Memory B cell (primary cell): ENCODE measurements at regions not wholly inside any gene's neighbourhood (a gene's known extent, or its start where the extent isn't known, plus 50 kb on each side); places are given as distances from the start of the nearest gene placed in this dataset.

Experiments used
- ATAC-seq: fragments of 150-1000 bp; cut with Tn5 transposase; 2 replicates; pipeline ENCODE4 v1.10.0; 2021; ENCODE audit warnings: low read depth, mild to moderate bottlenecking, moderate library complexity
- DNase-seq, 2 donors: peaks; one replicate each; pipeline ENCODE4 v3.0.0; 2022; ENCODE audit warnings: low spot score in 2 of 2
- H3K27ac Mint-ChIP-seq: one replicate; pipeline ENCODE4 v1.8.0; 2022; ENCODE audit warnings: mild to moderate bottlenecking, moderate library complexity, mixed read lengths
- H3K27me3 Mint-ChIP-seq: one replicate; pipeline ENCODE4 v1.8.0; 2022; ENCODE audit warnings: mixed read lengths
- H3K36me3 Mint-ChIP-seq: one replicate; pipeline ENCODE4 v1.8.0; 2022; ENCODE audit warnings: mild to moderate bottlenecking, mixed read lengths
- H3K4me1 Mint-ChIP-seq: one replicate; pipeline ENCODE4 v1.8.0; 2022; ENCODE audit warnings: mixed read lengths
- H3K4me3 Mint-ChIP-seq: one replicate; pipeline ENCODE4 v1.8.0; 2022; ENCODE audit warnings: mild to moderate bottlenecking, moderate library complexity, mixed read lengths
- H3K9me3 Mint-ChIP-seq: one replicate; pipeline ENCODE4 v1.8.0; 2022; ENCODE audit warnings: mixed read lengths

GRCh38 chr9:23539311-23539710 lies 286.7 kb downstream of the ELAVL2 start:
- DNase-seq: no peak
- no peak for ATAC-seq
- H3K27ac Mint-ChIP-seq: no peak overlapping the region
- H3K4me1 Mint-ChIP-seq: no peaks in the 10 kb centered on the region
- no peak overlapping the region for H3K4me3 Mint-ChIP-seq
- H3K36me3 Mint-ChIP-seq: no peaks in the 10 kb centered on the region
- no peaks in the 10 kb centered on the region for H3K9me3 Mint-ChIP-seq
- H3K27me3 Mint-ChIP-seq: no peaks in the 10 kb centered on the region

GRCh38 chr9:23541976-23542375 lies 284.1 kb downstream of the ELAVL2 start:
- no peak overlapping the region for H3K4me3 Mint-ChIP-seq

GRCh38 chr9:23542438-23542837 lies 283.6 kb downstream of the ELAVL2 start:
- no peak overlapping the region for H3K27ac Mint-ChIP-seq
- H3K36me3 Mint-ChIP-seq: no peaks in the 10 kb centered on the region
- H3K9me3 Mint-ChIP-seq: peaks cover 7% of the 10 kb centered on the region
- H3K27me3 Mint-ChIP-seq: no peaks in the 10 kb centered on the region
- no peak overlapping the region for H3K4me3 Mint-ChIP-seq
- no peak for ATAC-seq
- DNase-seq: no peak
- H3K4me1 Mint-ChIP-seq: no peaks in the 10 kb centered on the region

More at GRCh38 chr9:23541976-23542375, 284.1 kb downstream of the ELAVL2 start:
- Mint-ChIP-seq H3K4me1 (no peaks in the 10 kb centered on the region), H3K27ac (no peak overlapping the region), H3K9me3 (peaks cover 4% of the 10 kb centered on the region), H3K36me3 (no peaks in the 10 kb centered on the region), H3K27me3 (no peaks in the 10 kb centered on the region)
- ATAC-seq (no peak), DNase-seq (no peak)

GRCh38 chr9:23542927-23543326 lies 283.1 kb downstream of the ELAVL2 start:
- no peaks in the 10 kb centered on the region for H3K27me3 Mint-ChIP-seq
- H3K4me1 Mint-ChIP-seq: no peaks in the 10 kb centered on the region
- no peaks in the 10 kb centered on the region for H3K36me3 Mint-ChIP-seq

GRCh38 chr9:23543419-23543818 lies 282.6 kb downstream of the ELAVL2 start:
- Mint-ChIP-seq H3K27ac (no peak overlapping the region), H3K4me1 (no peaks in the 10 kb centered on the region), H3K4me3 (no peak overlapping the region), H3K36me3 (no peaks in the 10 kb centered on the region), H3K9me3 (peaks cover 9% of the 10 kb centered on the region), H3K27me3 (no peaks in the 10 kb centered on the region)
- ATAC-seq (no peak), DNase-seq (no peak)

More at GRCh38 chr9:23542927-23543326, 283.1 kb downstream of the ELAVL2 start:
- DNase-seq (no peak), ATAC-seq (no peak)
- Mint-ChIP-seq H3K4me3 (no peak overlapping the region), H3K27ac (no peak overlapping the region), H3K9me3 (peaks cover 8% of the 10 kb centered on the region)

GRCh38 chr9:23545728-23546127 lies 280.3 kb downstream of the ELAVL2 start:
- H3K4me3 Mint-ChIP-seq: no peak overlapping the region
- H3K27me3 Mint-ChIP-seq: no peaks in the 10 kb centered on the region
- no peaks in the 10 kb centered on the region for H3K4me1 Mint-ChIP-seq
- H3K36me3 Mint-ChIP-seq: no peaks in the 10 kb centered on the region
- no peak for ATAC-seq
- DNase-seq: no peak
- no peak overlapping the region for H3K27ac Mint-ChIP-seq
- H3K9me3 Mint-ChIP-seq: peaks cover 13% of the 10 kb centered on the region

GRCh38 chr9:23551311-23551721 lies 274.7 kb downstream of the ELAVL2 start:
- Mint-ChIP-seq H3K27me3 (no peaks in the 10 kb centered on the region), H3K9me3 (peaks cover 12% of the 10 kb centered on the region), H3K36me3 (no peaks in the 10 kb centered on the region), H3K4me1 (no peaks in the 10 kb centered on the region), H3K4me3 (no peak overlapping the region), H3K27ac (no peak overlapping the region)
- DNase-seq (no peak), ATAC-seq (no peak)

- H3K27ac Mint-ChIP-seq: no peak overlapping the region
- H3K9me3 Mint-ChIP-seq: peaks cover 11% of the 10 kb centered on the region
- no peak overlapping the region for H3K4me3 Mint-ChIP-seq
- DNase-seq (no peak), ATAC-seq (no peak)
- H3K27me3 Mint-ChIP-seq: no peaks in the 10 kb centered on the region
- H3K4me1 Mint-ChIP-seq: no peaks in the 10 kb centered on the region
- no peaks in the 10 kb centered on the region for H3K36me3 Mint-ChIP-seq
These were observed 273.9 kb downstream of the ELAVL2 start for GRCh38 chr9:23551929-23552707.

- no peaks in the 10 kb centered on the region for H3K36me3 Mint-ChIP-seq
- no peak for ATAC-seq
- H3K4me3 Mint-ChIP-seq: no peak overlapping the region
- H3K27me3 Mint-ChIP-seq: no peaks in the 10 kb centered on the region
- H3K27ac Mint-ChIP-seq: no peak overlapping the region
- peaks cover 10% of the 10 kb centered on the region for H3K9me3 Mint-ChIP-seq
- H3K4me1 Mint-ChIP-seq: no peaks in the 10 kb centered on the region
- DNase-seq: no peak
These were observed 273.0 kb downstream of the ELAVL2 start for GRCh38 chr9:23552876-23553601.

GRCh38 chr9:23554686-23555085 lies 271.4 kb downstream of the ELAVL2 start:
- ATAC-seq (no peak), DNase-seq (no peak)
- Mint-ChIP-seq H3K27me3 (no peaks in the 10 kb centered on the region), H3K9me3 (peaks cover 10% of the 10 kb centered on the region), H3K4me3 (no peak overlapping the region), H3K4me1 (no peaks in the 10 kb centered on the region), H3K36me3 (no peaks in the 10 kb centered on the region), H3K27ac (no peak overlapping the region)

GRCh38 chr9:23555851-23556250 lies 270.2 kb downstream of the ELAVL2 start:
- H3K27ac Mint-ChIP-seq: no peak overlapping the region
- H3K4me3 Mint-ChIP-seq: no peak overlapping the region
- no peak for ATAC-seq
- H3K9me3 Mint-ChIP-seq: peaks cover 9% of the 10 kb centered on the region
- DNase-seq: no peak
- no peaks in the 10 kb centered on the region for H3K4me1 Mint-ChIP-seq
- no peaks in the 10 kb centered on the region for H3K36me3 Mint-ChIP-seq
- H3K27me3 Mint-ChIP-seq: no peaks in the 10 kb centered on the region

- H3K27me3 Mint-ChIP-seq: no peaks in the 10 kb centered on the region
- H3K4me1 Mint-ChIP-seq: no peaks in the 10 kb centered on the region
- no peak overlapping the region for H3K27ac Mint-ChIP-seq
- peaks cover 9% of the 10 kb centered on the region for H3K9me3 Mint-ChIP-seq
- no peak for ATAC-seq
- DNase-seq: no peak
- H3K36me3 Mint-ChIP-seq: no peaks in the 10 kb centered on the region
- H3K4me3 Mint-ChIP-seq: no peak overlapping the region
These were observed 269.6 kb downstream of the ELAVL2 start for GRCh38 chr9:23556459-23556858.

GRCh38 chr9:23557689-23558088 lies 268.4 kb downstream of the ELAVL2 start:
- Mint-ChIP-seq H3K4me3 (no peak overlapping the region), H3K27me3 (no peaks in the 10 kb centered on the region), H3K9me3 (peaks cover 9% of the 10 kb centered on the region), H3K27ac (no peak overlapping the region), H3K4me1 (no peaks in the 10 kb centered on the region), H3K36me3 (no peaks in the 10 kb centered on the region)
- ATAC-seq (no peak), DNase-seq (no peak)

GRCh38 chr9:23559522-23559921 lies 266.5 kb downstream of the ELAVL2 start:
- H3K4me3 Mint-ChIP-seq: no peak overlapping the region
- H3K36me3 Mint-ChIP-seq: no peaks in the 10 kb centered on the region

More at GRCh38 chr9:23559522-23559921, 266.5 kb downstream of the ELAVL2 start:
- DNase-seq (no peak), ATAC-seq (no peak)
- H3K4me1 Mint-ChIP-seq: no peaks in the 10 kb centered on the region
- H3K9me3 Mint-ChIP-seq: peaks cover 10% of the 10 kb centered on the region
- H3K27me3 Mint-ChIP-seq: no peaks in the 10 kb centered on the region
- H3K27ac Mint-ChIP-seq: no peak overlapping the region
